Endodermal cell (in vitro differentiated cells): ENCODE measurements at regions not wholly inside any gene's neighbourhood (a gene's known extent, or its start where the extent isn't known, plus 50 kb on each side); places are given as distances from the start of the nearest gene placed in this dataset.
A peak's percentile ranks its signal among the peaks of the same experiment; 100 is the strongest.

Source experiments
- DNase-seq: peaks from one replicate; pipeline ENCODE4 v3.0.0-alpha.2; 2017
- H3K27ac ChIP-seq: 2 replicates; pipeline ENCODE4 v1.5.1; 2013; ENCODE audit warnings: mild to moderate bottlenecking, low read depth, low read length, moderate library complexity
- H3K27me3 ChIP-seq: 2 replicates; pipeline ENCODE4 v1.6.1; 2013; ENCODE audit warnings: mild to moderate bottlenecking, low read length, moderate library complexity; ENCODE audit not compliant: insufficient read depth, control insufficient read depth, poor library complexity, severe bottlenecking
- H3K36me3 ChIP-seq: 2 replicates; pipeline ENCODE4 v1.7.0; 2013; ENCODE audit warnings: mild to moderate bottlenecking, low read length, moderate library complexity; ENCODE audit not compliant: control insufficient read depth, insufficient read depth
- H3K4me1 ChIP-seq: one replicate; pipeline ENCODE4 v1.7.0; 2013; ENCODE audit warnings: low read length; ENCODE audit not compliant: control insufficient read depth, insufficient read depth
- H3K4me3 ChIP-seq: 2 replicates; pipeline ENCODE4 v1.5.1; 2013; ENCODE audit warnings: mild to moderate bottlenecking, low read length, moderate library complexity
- H3K9ac ChIP-seq: 2 replicates; pipeline ENCODE4 v1.6.1; 2013; ENCODE audit warnings: mild to moderate bottlenecking, low read length, moderate library complexity; ENCODE audit not compliant: poor library complexity, severe bottlenecking; ENCODE audit errors: extremely low read depth
- H3K9me3 ChIP-seq: 2 replicates; pipeline ENCODE4 v1.6.1; 2013; ENCODE audit warnings: mild to moderate bottlenecking, low read length, moderate library complexity; ENCODE audit not compliant: control insufficient read depth
- H3K27ac Mint-ChIP-seq: 2 replicates; pipeline ENCODE4 v1.8.0; 2020; ENCODE audit warnings: mixed read lengths
- H3K27me3 Mint-ChIP-seq: 2 replicates; pipeline ENCODE4 v1.8.0; 2021; ENCODE audit warnings: mild to moderate bottlenecking, mixed read lengths; ENCODE audit not compliant: insufficient read depth
- H3K36me3 Mint-ChIP-seq: 2 replicates; pipeline ENCODE4 v1.8.0; 2020; ENCODE audit warnings: low read depth, mixed read lengths
- H3K4me1 Mint-ChIP-seq: 2 replicates; pipeline ENCODE4 v1.8.0; 2020; ENCODE audit warnings: mixed read lengths
- H3K4me3 Mint-ChIP-seq: 2 replicates; pipeline ENCODE4 v1.8.0; 2020; ENCODE audit warnings: mild to moderate bottlenecking, moderate library complexity, mixed read lengths
- H3K9me3 Mint-ChIP-seq: 2 replicates; pipeline ENCODE4 v1.8.0; 2020; ENCODE audit warnings: mild to moderate bottlenecking, mixed read lengths
- whole genome bisulfite sequencing, 2 experiments: methylation state at CpG; one replicate each; pipeline versions ENCODE4 v1.1.5 to v1.1.7; 2013; ENCODE audit warnings: missing lambda C conversion rate in 2 of 2, mixed read lengths in 1 of 2; ENCODE audit not compliant: insufficient coverage in 1 of 2, insufficient read length in 1 of 2; 5-methylcytosine and 5-hydroxymethylcytosine counted together
- TF ChIP-seq, protein P1 (sequence below): fragments of 200-600 bp; sonication (generic); conservative IDR thresholded peaks from 2 replicates; pipeline ENCODE4 v1.5.0; 2021; ENCODE audit warnings: antibody characterized with exemption, mild to moderate bottlenecking

DNA sequence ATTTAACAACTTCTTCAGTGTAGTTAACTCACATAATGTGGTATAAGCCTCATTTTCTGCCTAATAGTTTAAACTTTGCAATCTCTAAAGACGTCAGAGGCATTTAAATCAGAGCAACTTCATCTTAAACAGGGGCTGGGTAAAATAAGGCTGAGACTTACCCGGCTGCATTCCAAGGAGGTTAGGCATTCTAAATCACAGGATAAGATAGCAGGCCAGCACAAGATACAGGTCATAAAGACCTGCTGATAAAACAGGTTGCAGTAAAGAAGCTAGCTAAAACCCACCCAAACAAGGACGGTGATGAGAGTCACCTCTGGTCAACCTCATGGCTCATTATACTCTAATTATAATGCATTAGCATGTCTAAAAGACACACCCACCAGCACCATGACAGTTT, 115.6 kb upstream of the PKP2 start:
- Mint-ChIP-seq H3K9me3 (peaks cover 52% of the 10 kb centered on the region), H3K4me3 (peak overlapping the region; percentile 8), H3K27me3 (peaks cover 4% of the 10 kb centered on the region), H3K36me3 (peaks cover 21% of the 10 kb centered on the region), H3K27ac (peak overlapping the region; percentile 87), H3K4me1 (peaks cover 16% of the 10 kb centered on the region)
- peak overlapping the region; percentile 79 for H3K4me3 ChIP-seq
- no peak overlapping the region for H3K27ac ChIP-seq
- TF ChIP-seq, protein P1, sequence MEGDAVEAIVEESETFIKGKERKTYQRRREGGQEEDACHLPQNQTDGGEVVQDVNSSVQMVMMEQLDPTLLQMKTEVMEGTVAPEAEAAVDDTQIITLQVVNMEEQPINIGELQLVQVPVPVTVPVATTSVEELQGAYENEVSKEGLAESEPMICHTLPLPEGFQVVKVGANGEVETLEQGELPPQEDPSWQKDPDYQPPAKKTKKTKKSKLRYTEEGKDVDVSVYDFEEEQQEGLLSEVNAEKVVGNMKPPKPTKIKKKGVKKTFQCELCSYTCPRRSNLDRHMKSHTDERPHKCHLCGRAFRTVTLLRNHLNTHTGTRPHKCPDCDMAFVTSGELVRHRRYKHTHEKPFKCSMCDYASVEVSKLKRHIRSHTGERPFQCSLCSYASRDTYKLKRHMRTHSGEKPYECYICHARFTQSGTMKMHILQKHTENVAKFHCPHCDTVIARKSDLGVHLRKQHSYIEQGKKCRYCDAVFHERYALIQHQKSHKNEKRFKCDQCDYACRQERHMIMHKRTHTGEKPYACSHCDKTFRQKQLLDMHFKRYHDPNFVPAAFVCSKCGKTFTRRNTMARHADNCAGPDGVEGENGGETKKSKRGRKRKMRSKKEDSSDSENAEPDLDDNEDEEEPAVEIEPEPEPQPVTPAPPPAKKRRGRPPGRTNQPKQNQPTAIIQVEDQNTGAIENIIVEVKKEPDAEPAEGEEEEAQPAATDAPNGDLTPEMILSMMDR = no peak
- WGBS, 2 experiments = 36 to 41% methylated on average over 2 to 3 of the region's 3 CpGs
- no peak overlapping the region for H3K9ac ChIP-seq
- no peaks in the 10 kb centered on the region for H3K27me3 ChIP-seq
- peak; percentile 59 for DNase-seq
- peaks cover 7% of the 10 kb centered on the region for H3K4me1 ChIP-seq
- H3K9me3 ChIP-seq = peaks cover 57% of the 10 kb centered on the region
- peaks cover 3% of the 10 kb centered on the region for H3K36me3 ChIP-seq

DNA sequence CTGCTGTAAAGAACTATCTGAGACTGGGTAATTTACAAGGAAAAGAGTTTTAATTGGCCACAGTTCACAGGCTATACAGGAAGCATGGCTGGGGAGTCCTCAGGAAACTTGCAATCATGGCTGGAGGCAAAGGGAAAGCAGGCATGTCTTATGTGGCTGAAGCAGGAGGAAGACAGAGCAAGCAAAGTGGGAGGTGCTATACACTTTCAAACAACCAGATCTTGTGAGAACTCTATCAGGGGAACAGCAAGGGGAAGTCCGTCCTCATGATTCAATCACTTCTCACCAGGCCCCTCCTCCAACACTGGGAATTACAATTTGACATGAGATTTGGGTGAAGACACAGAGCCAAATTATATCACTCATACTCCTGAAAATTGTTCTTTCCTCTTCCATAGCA, 109.5 kb upstream of the PKP2 start:
- Mint-ChIP-seq H3K27me3 (no peaks in the 10 kb centered on the region), H3K9me3 (peaks cover 26% of the 10 kb centered on the region), H3K4me1 (no peaks in the 10 kb centered on the region), H3K36me3 (peaks cover 3% of the 10 kb centered on the region), H3K27ac (no peak overlapping the region), H3K4me3 (no peak overlapping the region)
- no peaks in the 10 kb centered on the region for H3K36me3 ChIP-seq
- H3K4me1 ChIP-seq = peaks cover 4% of the 10 kb centered on the region
- TF ChIP-seq, protein P1 = no peak
- H3K27ac ChIP-seq = no peak overlapping the region
- H3K4me3 ChIP-seq = no peak overlapping the region
- no peak for DNase-seq
- H3K9ac ChIP-seq = no peak overlapping the region
- no peaks in the 10 kb centered on the region for H3K27me3 ChIP-seq
- WGBS, 2 experiments = 83% methylated on average over 1 of the region's 1 CpG; no CpG with 5 or more reads in 1 of the 2 experiments
- peaks cover 35% of the 10 kb centered on the region for H3K9me3 ChIP-seq

DNA sequence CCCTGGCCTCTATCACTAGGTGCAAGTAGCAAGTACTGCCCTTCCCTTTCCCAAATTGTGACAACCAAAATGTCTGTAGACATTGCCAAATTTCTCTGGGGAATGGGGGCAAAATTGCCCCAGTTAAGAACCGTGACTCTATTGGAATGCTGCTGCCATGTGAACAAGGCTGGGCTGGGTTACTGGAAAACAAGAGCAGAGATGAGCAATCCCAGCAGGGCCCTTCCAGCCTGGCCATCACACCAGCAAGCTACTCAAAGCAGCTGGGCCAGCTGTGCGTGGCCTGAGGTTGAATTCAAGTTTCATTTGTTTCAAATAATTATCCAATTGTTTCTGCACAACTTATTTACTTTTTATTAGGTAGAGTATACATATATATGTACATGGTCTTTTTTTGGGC, 103.4 kb upstream of the PKP2 start:
- no peak overlapping the region for H3K27ac Mint-ChIP-seq
- TF ChIP-seq, protein P1 = no peak
- no peak for DNase-seq
- Histone ChIP-seq H3K9me3 (peaks cover 9% of the 10 kb centered on the region), H3K4me1 (no peaks in the 10 kb centered on the region), H3K9ac (no peak overlapping the region), H3K4me3 (no peak overlapping the region), H3K27me3 (no peaks in the 10 kb centered on the region), H3K27ac (peak overlapping the region; percentile 53), H3K36me3 (no peaks in the 10 kb centered on the region)
- H3K4me1 Mint-ChIP-seq = peaks cover 10% of the 10 kb centered on the region
- 50 to 76% methylated on average over 1 to 2 of the region's 2 CpGs for WGBS, 2 experiments
- no peak overlapping the region for H3K4me3 Mint-ChIP-seq
- no peaks in the 10 kb centered on the region for H3K27me3 Mint-ChIP-seq
- no peaks in the 10 kb centered on the region for H3K36me3 Mint-ChIP-seq
- peaks cover 19% of the 10 kb centered on the region for H3K9me3 Mint-ChIP-seq
